PC-9 (cell line): ENCODE measurements at regions not wholly inside any gene's neighbourhood (a gene's known extent, or its start where the extent isn't known, plus 50 kb on each side); places are given as distances from the start of the nearest gene placed in this dataset.

Source experiments
- CTCF ChIP-seq: fragments of 200-600 bp; sonication (generic); conservative IDR thresholded peaks from 2 replicates; pipeline ENCODE4 v1.6.1; 2017; ENCODE audit warnings: mixed run types, antibody characterized with exemption, mild to moderate bottlenecking, moderate library complexity
- EZH2 ChIP-seq: fragments of 200-600 bp; sonication (generic); IDR thresholded peaks from 2 replicates; pipeline ENCODE4 v1.8.0; 2017; ENCODE audit warnings: antibody characterized with exemption, low read depth

GRCh38 chr10:88147000-88147798 lies 283.8 kb downstream of the PTEN start:
- TF ChIP-seq CTCF, result no peak
- TF ChIP-seq EZH2, result no peak
